Brain microvascular endothelial cell (primary cell): ENCODE measurements at regions not wholly inside any gene's neighbourhood (a gene's known extent, or its start where the extent isn't known, plus 50 kb on each side); places are given as distances from the start of the nearest gene placed in this dataset.

Experiments used
- DNase-seq: peaks from one replicate; pipeline ENCODE4 v3.0.0-alpha.2; 2020
- H3K27ac ChIP-seq: fragments of 250-450 bp; sonication (Bioruptor Pico); 2 replicates; pipeline ENCODE4 v1.5.1; 2020; ENCODE audit warnings: mild to moderate bottlenecking, moderate library complexity
- H3K27me3 ChIP-seq: fragments of 250-450 bp; sonication (Bioruptor Pico); replicated peaks from 2 replicates; pipeline ENCODE4 v1.5.1; 2020; ENCODE audit warnings: mild to moderate bottlenecking
- H3K36me3 ChIP-seq: fragments of 250-450 bp; sonication (Bioruptor Pico); replicated peaks from 2 replicates; pipeline ENCODE4 v1.5.1; 2020; ENCODE audit warnings: mild to moderate bottlenecking
- H3K4me3 ChIP-seq: 2 replicates; pipeline ENCODE4 v1.5.1; 2011; ENCODE audit warnings: low read depth, mild to moderate bottlenecking, control low read depth, low read length, moderate library complexity
- in situ Hi-C: cut with HindIII; loops from 2 replicates; pipeline ENCODE4 v1.10.0; 2017; ENCODE audit warnings: low sequenced_read_pairs, low pct_ligation_motif_present
- TF ChIP-seq, protein P1 (sequence below): IDR thresholded peaks from 2 replicates; pipeline ENCODE4 v1.5.1; 2011; ENCODE audit warnings: low read depth, mild to moderate bottlenecking, moderate library complexity, low read length, control low read depth, inconsistent platforms; ENCODE audit errors: missing control alignments

DNA sequence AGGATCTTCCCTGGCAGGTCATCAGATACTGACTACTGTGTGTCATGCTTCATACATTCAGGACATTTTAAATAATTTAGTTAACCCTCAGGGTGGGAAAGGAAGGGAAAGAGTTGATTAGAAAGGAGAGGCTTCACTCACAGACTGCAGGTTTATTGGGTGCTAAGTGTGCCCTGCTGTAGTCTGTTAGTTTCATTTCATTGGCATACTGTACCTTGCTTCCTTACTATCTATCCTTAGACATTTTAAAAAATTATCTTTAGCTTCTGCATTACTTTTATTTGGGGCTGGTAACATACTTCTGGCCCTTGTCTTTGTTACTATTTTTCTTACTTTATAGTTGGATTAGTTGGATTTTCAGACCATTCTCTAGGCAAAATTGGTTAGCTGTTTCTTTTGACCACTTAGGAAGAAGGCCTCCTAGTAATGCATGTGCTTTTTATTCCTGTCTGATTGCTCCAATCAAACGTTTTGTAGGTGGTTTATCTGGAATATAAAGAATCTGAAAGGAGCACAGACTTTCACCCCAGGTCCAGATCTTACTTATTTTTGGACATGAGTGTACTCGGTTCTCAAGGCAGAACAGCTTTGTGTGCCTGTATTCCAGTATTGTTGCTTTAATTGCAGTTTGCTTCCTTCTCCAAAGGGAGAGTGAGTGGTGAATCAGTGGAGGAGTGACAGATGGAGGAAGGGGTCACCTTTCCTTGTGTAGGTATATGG is 82.7 kb upstream of the PRDM1 start:
- Histone ChIP-seq H3K27me3 (no peaks in the 10 kb centered on the region), H3K4me3 (no peak overlapping the region), H3K27ac (no peak overlapping the region), H3K36me3 (no peaks in the 10 kb centered on the region)
- DNase-seq = no peak
- in situ Hi-C loops = no loop called here
- TF ChIP-seq, protein P1, sequence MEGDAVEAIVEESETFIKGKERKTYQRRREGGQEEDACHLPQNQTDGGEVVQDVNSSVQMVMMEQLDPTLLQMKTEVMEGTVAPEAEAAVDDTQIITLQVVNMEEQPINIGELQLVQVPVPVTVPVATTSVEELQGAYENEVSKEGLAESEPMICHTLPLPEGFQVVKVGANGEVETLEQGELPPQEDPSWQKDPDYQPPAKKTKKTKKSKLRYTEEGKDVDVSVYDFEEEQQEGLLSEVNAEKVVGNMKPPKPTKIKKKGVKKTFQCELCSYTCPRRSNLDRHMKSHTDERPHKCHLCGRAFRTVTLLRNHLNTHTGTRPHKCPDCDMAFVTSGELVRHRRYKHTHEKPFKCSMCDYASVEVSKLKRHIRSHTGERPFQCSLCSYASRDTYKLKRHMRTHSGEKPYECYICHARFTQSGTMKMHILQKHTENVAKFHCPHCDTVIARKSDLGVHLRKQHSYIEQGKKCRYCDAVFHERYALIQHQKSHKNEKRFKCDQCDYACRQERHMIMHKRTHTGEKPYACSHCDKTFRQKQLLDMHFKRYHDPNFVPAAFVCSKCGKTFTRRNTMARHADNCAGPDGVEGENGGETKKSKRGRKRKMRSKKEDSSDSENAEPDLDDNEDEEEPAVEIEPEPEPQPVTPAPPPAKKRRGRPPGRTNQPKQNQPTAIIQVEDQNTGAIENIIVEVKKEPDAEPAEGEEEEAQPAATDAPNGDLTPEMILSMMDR = no peak

DNA sequence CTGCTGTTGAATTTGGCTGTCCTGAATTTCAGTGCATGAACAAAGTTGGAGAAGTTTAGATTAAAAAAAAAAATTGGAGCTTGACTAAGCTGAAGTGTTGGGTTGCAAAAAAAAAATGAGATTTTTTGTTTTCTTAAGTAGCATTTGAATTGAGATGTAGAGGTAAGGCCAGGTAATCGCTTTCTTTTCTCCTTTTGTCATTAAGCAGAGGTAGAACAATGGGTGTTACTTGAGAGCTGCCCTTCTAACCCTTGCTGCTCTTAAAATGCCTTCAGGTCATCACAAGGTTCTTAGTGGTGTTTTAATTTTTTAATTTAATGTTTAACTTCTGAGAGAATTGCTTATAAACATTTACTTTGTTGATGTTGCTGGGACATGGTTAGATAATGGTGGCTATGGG is 84.1 kb upstream of the PRDM1 start:
- Histone ChIP-seq H3K27ac (no peak overlapping the region), H3K4me3 (no peak overlapping the region), H3K36me3 (no peaks in the 10 kb centered on the region), H3K27me3 (no peaks in the 10 kb centered on the region)
- DNase-seq = no peak
- in situ Hi-C loops = no loop called here
- TF ChIP-seq, protein P1 = no peak

DNA sequence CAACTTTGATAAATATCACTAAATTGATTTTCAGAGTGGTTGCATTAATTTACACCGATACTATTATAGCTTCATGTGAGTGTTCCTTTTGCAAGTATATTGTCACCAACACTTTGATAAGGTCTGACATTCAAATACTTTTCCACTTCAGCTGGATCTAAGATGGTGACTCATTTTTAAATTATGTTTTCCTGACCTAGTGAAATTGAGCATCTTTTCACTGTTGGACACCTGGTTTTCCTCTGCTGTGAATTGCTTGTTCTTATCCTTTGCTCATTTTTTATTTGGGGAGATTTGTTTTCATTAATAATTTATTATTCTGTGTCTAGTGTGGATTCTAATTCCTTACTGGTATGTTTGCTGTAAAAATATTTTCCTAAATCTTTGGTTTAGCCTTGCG is 85.2 kb upstream of the PRDM1 start:
- Histone ChIP-seq H3K27ac (no peak overlapping the region), H3K36me3 (no peaks in the 10 kb centered on the region), H3K4me3 (no peak overlapping the region), H3K27me3 (no peaks in the 10 kb centered on the region)
- in situ Hi-C loops = no loop called here
- no peak for DNase-seq
- TF ChIP-seq, protein P1 = no peak

DNA sequence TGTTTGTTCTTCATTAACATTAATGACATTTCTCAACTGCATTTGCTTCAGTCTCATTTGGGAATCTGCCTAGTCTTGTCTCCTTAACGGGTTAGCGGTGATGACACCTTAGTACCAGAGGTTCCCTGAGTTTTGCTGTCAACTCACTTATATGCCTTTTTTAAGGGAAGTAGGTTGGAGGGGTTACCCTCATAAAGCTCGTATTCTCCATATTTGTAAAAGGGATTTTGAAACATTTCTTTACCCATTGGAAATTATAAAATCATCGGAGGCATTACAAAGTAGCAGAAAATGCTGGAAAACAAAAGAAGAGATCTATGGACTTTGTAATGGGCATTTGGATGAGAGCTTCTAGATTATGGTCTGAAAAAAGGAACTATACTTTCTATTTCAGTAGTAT is 88.7 kb upstream of the PRDM1 start:
- no peak overlapping the region for H3K4me3 ChIP-seq
- TF ChIP-seq, protein P1 = no peak
- in situ Hi-C loops = no loop called here

DNA sequence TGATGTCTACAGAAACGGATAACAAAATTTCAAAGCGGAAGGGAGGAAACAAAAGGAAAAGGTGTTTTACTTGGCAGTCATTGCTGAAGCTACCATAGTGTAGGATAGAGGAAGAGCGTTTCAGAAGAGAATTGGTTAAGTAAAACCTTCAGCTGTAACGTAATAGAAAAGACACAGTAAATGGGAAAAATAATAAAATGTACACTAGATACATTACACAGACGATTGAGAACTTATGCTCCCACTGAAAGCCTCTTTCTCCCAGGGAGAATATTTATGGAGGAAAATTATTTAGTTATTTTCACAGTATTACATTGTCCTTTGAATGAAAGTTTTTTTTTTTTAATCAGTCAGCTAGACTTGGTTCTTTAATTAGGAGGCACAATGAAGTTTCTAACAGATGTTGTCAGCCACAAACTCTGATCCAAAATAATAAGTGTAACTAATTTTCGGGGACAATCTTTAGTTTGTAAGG is 90.7 kb upstream of the PRDM1 start:
- in situ Hi-C loops = no loop called here
- Histone ChIP-seq H3K27me3 (no peaks in the 10 kb centered on the region), H3K27ac (no peak overlapping the region), H3K4me3 (peak overlapping the region; percentile 61), H3K36me3 (no peaks in the 10 kb centered on the region)
- TF ChIP-seq, protein P1 = no peak
- DNase-seq = no peak

More for the DNA sequence above, 88.7 kb upstream of the PRDM1 start:
- Histone ChIP-seq H3K27ac (no peak overlapping the region), H3K27me3 (no peaks in the 10 kb centered on the region), H3K36me3 (no peaks in the 10 kb centered on the region)
- no peak for DNase-seq
